ENCODE measurements at regions not wholly inside any gene's neighbourhood (a gene's known extent, or its start where the extent isn't known, plus 50 kb on each side); places are given as distances from the start of the nearest gene placed in this dataset.

DNA sequence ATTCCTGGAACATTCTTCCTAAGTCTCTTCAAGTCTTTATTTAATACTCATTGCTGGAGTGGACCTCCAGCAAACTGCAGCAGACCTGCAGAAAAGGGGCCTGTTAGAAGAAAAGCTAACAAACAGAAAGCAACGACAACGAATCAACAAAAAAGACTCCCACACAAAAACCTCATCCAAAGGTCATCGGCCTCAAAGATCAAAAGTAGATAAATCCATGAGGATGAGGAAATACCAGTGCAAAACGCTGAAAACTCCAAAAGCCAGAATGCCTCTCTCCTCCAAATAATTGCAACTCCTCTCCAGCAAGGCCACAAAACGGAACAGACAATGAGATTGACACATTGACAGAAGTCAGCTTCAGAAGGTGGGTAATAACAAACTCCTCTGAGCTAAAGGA lies 472.2 kb downstream of the C12orf50 start:
- TF ChIP-seq POLR2AphosphoS5 (IDR thresholded peaks at IDR 0.05) = no peak
- TF ChIP-seq EP300 (IDR thresholded peaks at IDR 0.05; ENCODE audit: low read depth) = no peak
- no peak for TF ChIP-seq POLR2A (IDR thresholded peaks at IDR 0.05)
- TF ChIP-seq, protein P1, sequence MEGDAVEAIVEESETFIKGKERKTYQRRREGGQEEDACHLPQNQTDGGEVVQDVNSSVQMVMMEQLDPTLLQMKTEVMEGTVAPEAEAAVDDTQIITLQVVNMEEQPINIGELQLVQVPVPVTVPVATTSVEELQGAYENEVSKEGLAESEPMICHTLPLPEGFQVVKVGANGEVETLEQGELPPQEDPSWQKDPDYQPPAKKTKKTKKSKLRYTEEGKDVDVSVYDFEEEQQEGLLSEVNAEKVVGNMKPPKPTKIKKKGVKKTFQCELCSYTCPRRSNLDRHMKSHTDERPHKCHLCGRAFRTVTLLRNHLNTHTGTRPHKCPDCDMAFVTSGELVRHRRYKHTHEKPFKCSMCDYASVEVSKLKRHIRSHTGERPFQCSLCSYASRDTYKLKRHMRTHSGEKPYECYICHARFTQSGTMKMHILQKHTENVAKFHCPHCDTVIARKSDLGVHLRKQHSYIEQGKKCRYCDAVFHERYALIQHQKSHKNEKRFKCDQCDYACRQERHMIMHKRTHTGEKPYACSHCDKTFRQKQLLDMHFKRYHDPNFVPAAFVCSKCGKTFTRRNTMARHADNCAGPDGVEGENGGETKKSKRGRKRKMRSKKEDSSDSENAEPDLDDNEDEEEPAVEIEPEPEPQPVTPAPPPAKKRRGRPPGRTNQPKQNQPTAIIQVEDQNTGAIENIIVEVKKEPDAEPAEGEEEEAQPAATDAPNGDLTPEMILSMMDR (IDR thresholded peaks at IDR 0.05) = no peak

Measured in transverse colon (tissue), 4 donors.